ENCODE measurements at regions not wholly inside any gene's neighbourhood (a gene's known extent, or its start where the extent isn't known, plus 50 kb on each side); places are given as distances from the start of the nearest gene placed in this dataset.

DNA sequence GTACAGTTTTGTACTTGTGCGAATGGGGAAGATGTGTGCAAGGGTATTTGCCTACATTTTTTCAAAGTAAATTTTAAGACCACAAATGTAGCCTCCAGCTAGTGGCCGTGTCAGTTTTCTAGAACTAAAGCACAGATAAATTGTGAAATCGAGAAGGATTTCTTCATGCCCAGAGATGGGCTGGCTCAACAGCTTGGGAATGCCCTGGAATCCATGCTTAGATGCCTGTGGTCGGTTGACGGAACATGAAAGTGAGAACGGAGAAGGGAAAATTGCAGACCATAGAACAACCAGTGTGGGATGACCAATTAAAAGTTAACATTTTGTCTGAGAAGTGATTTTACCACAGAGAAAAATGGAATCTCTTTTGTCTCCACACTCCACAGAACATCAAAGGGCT lies 73.2 kb upstream of the VCX2 start:
- intact Hi-C loops (cut with DNase I; ENCODE audit: low total_unique reads), result no loop called here
- H3K4me1 ChIP-seq, result no peaks in the 10 kb centered on the region
- H3K36me3 ChIP-seq, result no peaks in the 10 kb centered on the region
- H3K27me3 ChIP-seq, result no peaks in the 10 kb centered on the region
- H3K27ac ChIP-seq, result no peak overlapping the region
- DNase-seq (peak in 1 of 2 donors; percentile 8), ATAC-seq (no peak)
- TF ChIP-seq POLR2A (IDR thresholded peaks at IDR 0.05), result no peak
- TF ChIP-seq, protein P1, sequence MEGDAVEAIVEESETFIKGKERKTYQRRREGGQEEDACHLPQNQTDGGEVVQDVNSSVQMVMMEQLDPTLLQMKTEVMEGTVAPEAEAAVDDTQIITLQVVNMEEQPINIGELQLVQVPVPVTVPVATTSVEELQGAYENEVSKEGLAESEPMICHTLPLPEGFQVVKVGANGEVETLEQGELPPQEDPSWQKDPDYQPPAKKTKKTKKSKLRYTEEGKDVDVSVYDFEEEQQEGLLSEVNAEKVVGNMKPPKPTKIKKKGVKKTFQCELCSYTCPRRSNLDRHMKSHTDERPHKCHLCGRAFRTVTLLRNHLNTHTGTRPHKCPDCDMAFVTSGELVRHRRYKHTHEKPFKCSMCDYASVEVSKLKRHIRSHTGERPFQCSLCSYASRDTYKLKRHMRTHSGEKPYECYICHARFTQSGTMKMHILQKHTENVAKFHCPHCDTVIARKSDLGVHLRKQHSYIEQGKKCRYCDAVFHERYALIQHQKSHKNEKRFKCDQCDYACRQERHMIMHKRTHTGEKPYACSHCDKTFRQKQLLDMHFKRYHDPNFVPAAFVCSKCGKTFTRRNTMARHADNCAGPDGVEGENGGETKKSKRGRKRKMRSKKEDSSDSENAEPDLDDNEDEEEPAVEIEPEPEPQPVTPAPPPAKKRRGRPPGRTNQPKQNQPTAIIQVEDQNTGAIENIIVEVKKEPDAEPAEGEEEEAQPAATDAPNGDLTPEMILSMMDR (IDR thresholded peaks at IDR 0.05 in 4 of 5, conservative IDR thresholded peaks at IDR 0.05 in 1 of 5), result no peak
- no peak overlapping the region for H3K4me3 ChIP-seq
- no peaks in the 10 kb centered on the region for H3K9me3 ChIP-seq
- in situ Hi-C loops (cut with MboI; ENCODE audit: low sequenced_read_pairs in 4 of 4), result no loop called here

GRCh38 chrX:8245411-8245810 lies 74.3 kb upstream of the VCX2 start:
- H3K36me3 ChIP-seq, result no peaks in the 10 kb centered on the region
- no peak for DNase-seq
- in situ Hi-C loops (cut with MboI; ENCODE audit: low sequenced_read_pairs in 4 of 4) (no loop called here), intact Hi-C loops (cut with DNase I; ENCODE audit: low total_unique reads) (no loop called here)
- no peak overlapping the region for H3K27ac ChIP-seq
- no peaks in the 10 kb centered on the region for H3K9me3 ChIP-seq
- no peaks in the 10 kb centered on the region for H3K4me1 ChIP-seq
- no peaks in the 10 kb centered on the region for H3K27me3 ChIP-seq
- TF ChIP-seq, protein P1 (IDR thresholded peaks at IDR 0.05 in 4 of 5, conservative IDR thresholded peaks at IDR 0.05 in 1 of 5), result no peak
- H3K4me3 ChIP-seq, result no peak overlapping the region
- ATAC-seq, result no peak

DNA sequence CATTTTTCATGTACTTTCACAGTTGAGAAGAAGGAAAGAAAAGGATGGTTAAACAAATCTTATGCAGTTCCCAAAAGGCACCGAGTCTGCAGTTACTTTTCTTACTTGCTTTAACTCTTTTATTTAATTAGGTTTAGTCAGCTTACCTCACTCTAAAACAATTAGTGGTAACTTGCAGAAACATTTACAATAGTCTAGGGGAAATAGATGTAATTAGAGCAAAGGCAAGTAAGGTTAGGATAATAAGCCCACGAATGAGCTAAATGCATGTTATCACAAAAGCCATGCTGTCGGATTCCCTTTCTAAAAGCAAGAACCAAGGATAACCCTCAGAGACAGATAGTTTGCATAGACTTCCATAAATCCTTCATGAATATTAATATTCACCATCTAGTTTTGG lies 82.0 kb upstream of the VCX2 start:
- Histone ChIP-seq H3K27me3 (no peaks in the 10 kb centered on the region), H3K4me1 (no peaks in the 10 kb centered on the region), H3K9me3 (no peaks in the 10 kb centered on the region), H3K4me3 (no peak overlapping the region), H3K27ac (no peak overlapping the region), H3K36me3 (no peaks in the 10 kb centered on the region)
- in situ Hi-C loops (cut with MboI; ENCODE audit: low sequenced_read_pairs in 4 of 4), result no loop called here
- no peak for TF ChIP-seq POLR2A (IDR thresholded peaks at IDR 0.05)
- TF ChIP-seq, protein P1 (IDR thresholded peaks at IDR 0.05 in 4 of 5, conservative IDR thresholded peaks at IDR 0.05 in 1 of 5), result no peak
- DNase-seq, result no peak
- ATAC-seq, result no peak
- intact Hi-C loops (cut with DNase I; ENCODE audit: low total_unique reads), result no loop called here

DNA sequence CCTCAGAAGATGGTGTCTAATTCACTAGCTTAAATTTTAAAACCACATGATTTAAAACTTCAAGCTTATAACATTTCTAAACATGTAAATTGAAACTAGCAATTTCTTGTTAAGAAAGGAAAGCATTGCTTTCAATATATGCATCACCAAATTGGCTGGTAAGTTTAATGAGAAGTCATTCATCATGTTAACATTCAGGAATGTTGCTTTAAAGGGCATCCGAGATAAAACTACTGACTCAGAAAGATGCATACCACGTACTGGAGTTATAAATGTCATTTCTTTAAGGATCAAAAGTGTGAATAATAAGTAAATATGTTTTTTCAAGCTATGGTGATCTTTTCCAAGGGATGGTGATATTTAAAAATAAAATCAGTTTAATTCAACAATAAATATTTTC lies 83.3 kb upstream of the VCX2 start:
- Histone ChIP-seq H3K4me3 (no peak overlapping the region), H3K27ac (no peak overlapping the region), H3K4me1 (no peaks in the 10 kb centered on the region), H3K9me3 (no peaks in the 10 kb centered on the region), H3K27me3 (no peaks in the 10 kb centered on the region), H3K36me3 (no peaks in the 10 kb centered on the region)
- in situ Hi-C loops (cut with MboI; ENCODE audit: low sequenced_read_pairs in 4 of 4), result no loop called here
- intact Hi-C loops (cut with DNase I; ENCODE audit: low total_unique reads), result no loop called here
- no peak for ATAC-seq
- DNase-seq, result no peak
- TF ChIP-seq POLR2A (IDR thresholded peaks at IDR 0.05), result no peak
- TF ChIP-seq, protein P1 (IDR thresholded peaks at IDR 0.05 in 4 of 5, conservative IDR thresholded peaks at IDR 0.05 in 1 of 5), result no peak

GRCh38 chrX:8272821-8273220 lies 101.8 kb upstream of the VCX2 start:
- Histone ChIP-seq H3K27ac (no peak overlapping the region), H3K4me1 (no peaks in the 10 kb centered on the region), H3K36me3 (no peaks in the 10 kb centered on the region), H3K9me3 (no peaks in the 10 kb centered on the region), H3K27me3 (no peaks in the 10 kb centered on the region), H3K4me3 (no peak overlapping the region)
- in situ Hi-C loops (cut with MboI; ENCODE audit: low sequenced_read_pairs in 4 of 4) (no loop called here), intact Hi-C loops (cut with DNase I; ENCODE audit: low total_unique reads) (no loop called here)
- DNase-seq (no peak), ATAC-seq (no peak)
- TF ChIP-seq POLR2A (IDR thresholded peaks at IDR 0.05), result no peak
- TF ChIP-seq, protein P1 (IDR thresholded peaks at IDR 0.05 in 4 of 5, conservative IDR thresholded peaks at IDR 0.05 in 1 of 5), result no peak
